Thyroid gland (tissue), 4 donors: ENCODE measurements at regions not wholly inside any gene's neighbourhood (a gene's known extent, or its start where the extent isn't known, plus 50 kb on each side); places are given as distances from the start of the nearest gene placed in this dataset.

Experiments
- DNase-seq, 2 donors: peaks; one replicate each; pipeline ENCODE4 v3.0.0-alpha.2; 2019
- H3K27ac ChIP-seq, 3 donors: fragments of 200-600 bp; sonication (generic); 1 replicate in 2 of 3; 2 replicates in 1 of 3; pipeline ENCODE4 v1.5.1; 2016 to 2019; ENCODE audit warnings: mild to moderate bottlenecking in 1 of 3, moderate library complexity in 1 of 3
- H3K27me3 ChIP-seq: fragments of 200-600 bp; sonication (generic); one replicate; pipeline ENCODE4 v1.5.1; 2019
- H3K36me3 ChIP-seq, 2 donors: fragments of 200-600 bp; sonication (generic); one replicate each; pipeline ENCODE4 v1.5.1; 2016 to 2019
- H3K4me1 ChIP-seq, 2 donors: fragments of 200-600 bp; sonication (generic); one replicate each; pipeline ENCODE4 v1.5.1; 2017 to 2019
- H3K4me3 ChIP-seq, 3 donors: fragments of 200-600 bp; sonication (generic); replicated peaks in 1 of 3; 1 replicate in 2 of 3; 2 replicates in 1 of 3; pipeline ENCODE4 v1.5.1; 2016; ENCODE audit warnings: mild to moderate bottlenecking in 1 of 3
- H3K9me3 ChIP-seq: fragments of 200-600 bp; sonication (generic); one replicate; pipeline ENCODE4 v1.5.1; 2017
- CTCF ChIP-seq, 6 experiments: fragments of 200-600 bp in 3 of 6; fragments of 450-650 bp in 3 of 6; sonication (generic) in 3 of 6; IDR thresholded peaks; one replicate each; pipeline ENCODE4 v1.5.1; 2016 to 2019; ENCODE audit warnings: antibody characterized with exemption in 6 of 6, mild to moderate bottlenecking in 2 of 6, inconsistent platforms in 1 of 6, moderate library complexity in 1 of 6
- POLR2A ChIP-seq, 2 donors: fragments of 450-650 bp; IDR thresholded peaks; one replicate each; pipeline ENCODE4 v1.6.1; 2017; ENCODE audit warnings: antibody characterized with exemption in 2 of 2, mild to moderate bottlenecking in 2 of 2, moderate library complexity in 1 of 2
- WGBS, 2 donors: methylation state at CpG; one replicate each; pipeline ENCODE4 v1.1.5; 2017; 5-methylcytosine and 5-hydroxymethylcytosine counted together
- intact Hi-C: fragments of 100-400 bp; cut with DNase I; formaldehyde crosslinking; loops from one replicate; pipeline ENCODE4 v1.15.1; 2023

GRCh38 chr3:150314248-150315004, 93.7 kb upstream of the TSC22D2 start:
- no peaks in the 10 kb centered on the region for H3K9me3 ChIP-seq
- H3K4me3 ChIP-seq = no peak overlapping the region
- TF ChIP-seq CTCF (IDR thresholded peaks at IDR 0.05) = peak in 1 of 6 experiments; percentile 12
- no peak for TF ChIP-seq POLR2A (IDR thresholded peaks at IDR 0.05)
- peaks cover 22 to 24% of the 10 kb centered on the region in 2 donors for H3K4me1 ChIP-seq
- 40 to 46% methylated on average over 5 of the region's 5 CpGs for WGBS, 2 donors
- no peaks in the 10 kb centered on the region for H3K36me3 ChIP-seq
- intact Hi-C loops = no loop called here
- H3K27me3 ChIP-seq = no peaks in the 10 kb centered on the region
- DNase-seq = peak; percentile 80
- H3K27ac ChIP-seq = peak overlapping the region; percentile 51 to 60 (median 51)

GRCh38 chr3:150312018-150312657, 96.0 kb upstream of the TSC22D2 start:
- TF ChIP-seq CTCF (IDR thresholded peaks at IDR 0.05) = peak in 2 of 6 experiments; percentile 19 to 32
- no peak for TF ChIP-seq POLR2A (IDR thresholded peaks at IDR 0.05)
- intact Hi-C loops = no loop called here
- H3K4me3 ChIP-seq = no peak overlapping the region
- WGBS, 2 donors = 84 to 94% methylated on average over 1 of the region's 1 CpG
- no peaks in the 10 kb centered on the region for H3K9me3 ChIP-seq
- peaks cover 20 to 24% of the 10 kb centered on the region in 2 donors for H3K4me1 ChIP-seq
- DNase-seq = peak; percentile 54 to 58
- peak overlapping the region; percentile 21 to 56 (median 37) for H3K27ac ChIP-seq
- H3K36me3 ChIP-seq = no peaks in the 10 kb centered on the region
- H3K27me3 ChIP-seq = no peaks in the 10 kb centered on the region

GRCh38 chr3:150311156-150311555, 96.9 kb upstream of the TSC22D2 start:
- Histone ChIP-seq H3K36me3 (no peaks in the 10 kb centered on the region), H3K4me1 (peaks cover 20 to 24% of the 10 kb centered on the region in 2 donors), H3K4me3 (no peak overlapping the region), H3K9me3 (no peaks in the 10 kb centered on the region), H3K27ac (peak overlapping the region; percentile 21 to 56 (median 37)), H3K27me3 (no peaks in the 10 kb centered on the region)
- TF ChIP-seq CTCF (IDR thresholded peaks at IDR 0.05) (no peak), POLR2A (IDR thresholded peaks at IDR 0.05) (no peak)
- intact Hi-C loops = no loop called here
- DNase-seq = no peak
- 83 to 91% methylated on average over 1 of the region's 1 CpG for WGBS, 2 donors

- DNase-seq = no peak
- TF ChIP-seq CTCF (IDR thresholded peaks at IDR 0.05) = no peak
- no peak for TF ChIP-seq POLR2A (IDR thresholded peaks at IDR 0.05)
- H3K27me3 ChIP-seq = no peaks in the 10 kb centered on the region
- no peak overlapping the region for H3K27ac ChIP-seq
- intact Hi-C loops = no loop called here
- 92% methylated on average over 3 of the region's 3 CpGs for WGBS, 2 donors
- no peaks in the 10 kb centered on the region for H3K36me3 ChIP-seq
- no peaks in the 10 kb centered on the region for H3K9me3 ChIP-seq
- H3K4me3 ChIP-seq = no peak overlapping the region
- peaks cover 4 to 10% of the 10 kb centered on the region in 2 donors for H3K4me1 ChIP-seq
Measured at GRCh38 chr3:150309557-150309956, 98.5 kb upstream of the TSC22D2 start.

- Histone ChIP-seq H3K9me3 (no peaks in the 10 kb centered on the region), H3K36me3 (no peaks in the 10 kb centered on the region), H3K4me3 (no peak overlapping the region), H3K27ac (no peak overlapping the region), H3K4me1 (peaks cover 1 to 7% of the 10 kb centered on the region in 2 donors), H3K27me3 (no peaks in the 10 kb centered on the region)
- intact Hi-C loops = no loop called here
- no peak for DNase-seq
- TF ChIP-seq POLR2A (IDR thresholded peaks at IDR 0.05) (no peak), CTCF (IDR thresholded peaks at IDR 0.05) (no peak)
Measured at GRCh38 chr3:150309257-150309542, 98.9 kb upstream of the TSC22D2 start.
